H9 (cell line): ENCODE measurements at regions not wholly inside any gene's neighbourhood (a gene's known extent, or its start where the extent isn't known, plus 50 kb on each side); places are given as distances from the start of the nearest gene placed in this dataset.

Experiments
- DNase-seq: peaks from one replicate; pipeline ENCODE4 v3.0.0-alpha.2; 2017
- H2AFZ ChIP-seq: one replicate; pipeline ENCODE4 v1.6.1; 2013; ENCODE audit warnings: mild to moderate bottlenecking, low read length, control low read depth, moderate library complexity
- H2AK5ac ChIP-seq: 2 replicates; pipeline ENCODE4 v1.6.1; 2013; ENCODE audit warnings: low read length, control low read depth, mixed read lengths; ENCODE audit not compliant: insufficient read length
- H2BK120ac ChIP-seq: one replicate; pipeline ENCODE4 v1.6.1; 2013; ENCODE audit warnings: low read depth, mild to moderate bottlenecking, low read length, control low read depth, inconsistent platforms; ENCODE audit not compliant: poor library complexity, severe bottlenecking
- H2BK12ac ChIP-seq: 2 replicates; pipeline ENCODE4 v1.6.1; 2013; ENCODE audit warnings: low read length, control low read depth, mixed read lengths, low read depth; ENCODE audit not compliant: insufficient read length
- H2BK15ac ChIP-seq: 2 replicates; pipeline ENCODE4 v1.6.1; 2013; ENCODE audit warnings: low read depth, low read length, control low read depth
- H2BK20ac ChIP-seq: one replicate; pipeline ENCODE4 v1.6.1; 2013; ENCODE audit warnings: low read depth, mild to moderate bottlenecking, low read length, control low read depth, inconsistent platforms; ENCODE audit not compliant: poor library complexity, severe bottlenecking
- H2BK5ac ChIP-seq: 2 replicates; pipeline ENCODE4 v1.6.1; 2013; ENCODE audit warnings: low read length, control low read depth, mixed read lengths; ENCODE audit not compliant: insufficient read length
- H3K14ac ChIP-seq: 2 replicates; pipeline ENCODE4 v1.6.1; 2013; ENCODE audit warnings: low read length, control low read depth; ENCODE audit not compliant: insufficient read depth
- H3K18ac ChIP-seq: 2 replicates; pipeline ENCODE4 v1.6.1; 2013; ENCODE audit warnings: low read depth, mild to moderate bottlenecking, mixed read lengths, low read length, control low read depth; ENCODE audit not compliant: insufficient read length
- H3K23ac ChIP-seq: 2 replicates; pipeline ENCODE4 v1.6.1; 2013; ENCODE audit warnings: low read length, control low read depth, mixed read lengths, low read depth; ENCODE audit not compliant: insufficient read length
- H3K23me2 ChIP-seq: 2 replicates; pipeline ENCODE4 v1.6.1; 2013; ENCODE audit warnings: low read depth, mild to moderate bottlenecking, mixed read lengths, low read length, control low read depth; ENCODE audit not compliant: insufficient read length, poor library complexity, severe bottlenecking
- H3K27ac ChIP-seq: 2 replicates; pipeline ENCODE4 v1.5.1; 2013; ENCODE audit warnings: low read length, control low read depth, mixed read lengths, low read depth; ENCODE audit not compliant: insufficient read length
- H3K27me3 ChIP-seq: 2 replicates; pipeline ENCODE4 v1.6.1; 2013; ENCODE audit warnings: low read length, control low read depth, inconsistent platforms; ENCODE audit not compliant: insufficient read depth
- H3K4ac ChIP-seq: 2 replicates; pipeline ENCODE4 v1.6.1; 2013; ENCODE audit warnings: low read depth, mild to moderate bottlenecking, control low read depth, inconsistent platforms, low read length, moderate library complexity
- H3K4me1 ChIP-seq: 2 replicates; pipeline ENCODE4 v1.6.1; 2013; ENCODE audit warnings: low read length, control low read depth, inconsistent platforms; ENCODE audit not compliant: insufficient read depth
- H3K4me2 ChIP-seq: 2 replicates; pipeline ENCODE4 v1.6.1; 2013; ENCODE audit warnings: low read length, control low read depth, mixed read lengths; ENCODE audit not compliant: insufficient read length, insufficient read depth
- H3K56ac ChIP-seq: 2 replicates; pipeline ENCODE4 v1.6.1; 2013; ENCODE audit warnings: low read depth, mild to moderate bottlenecking, mixed read lengths, low read length, control low read depth; ENCODE audit not compliant: insufficient read length
- H3K79me1 ChIP-seq: 2 replicates; pipeline ENCODE4 v1.6.1; 2013; ENCODE audit warnings: low read depth, mild to moderate bottlenecking, moderate library complexity, low read length, control low read depth, inconsistent platforms; ENCODE audit not compliant: insufficient read depth, poor library complexity, severe bottlenecking
- H3K79me2 ChIP-seq: 2 replicates; pipeline ENCODE4 v1.6.1; 2013; ENCODE audit warnings: low read length, control low read depth, inconsistent platforms; ENCODE audit not compliant: insufficient read depth
- H3K9ac ChIP-seq: 2 replicates; pipeline ENCODE4 v1.6.1; 2013; ENCODE audit warnings: low read length, control low read depth, mixed read lengths; ENCODE audit not compliant: insufficient read length; ENCODE audit errors: extremely low read depth
- H3K9me3 ChIP-seq: one replicate; pipeline ENCODE4 v1.6.1; 2013; ENCODE audit warnings: low read depth, low read length, inconsistent platforms; ENCODE audit not compliant: control insufficient read depth
- H3T11ph ChIP-seq: one replicate; pipeline ENCODE4 v1.6.1; 2013; ENCODE audit warnings: mild to moderate bottlenecking, low read length, control low read depth, inconsistent platforms
- H4K20me1 ChIP-seq: one replicate; pipeline ENCODE4 v1.6.1; 2013; ENCODE audit not compliant: control insufficient read depth, insufficient read length, insufficient read depth
- H4K5ac ChIP-seq: 2 replicates; pipeline ENCODE4 v1.6.1; 2013; ENCODE audit warnings: low read depth, mild to moderate bottlenecking, mixed read lengths, low read length, control low read depth; ENCODE audit not compliant: insufficient read length
- H4K8ac ChIP-seq: replicated peaks from 2 replicates; pipeline ENCODE4 v1.6.1; 2013; ENCODE audit warnings: low read length, control low read depth, mixed read lengths, low read depth; ENCODE audit not compliant: insufficient read length
- H4K91ac ChIP-seq: 2 replicates; pipeline ENCODE4 v1.6.1; 2013; ENCODE audit warnings: low read depth, mild to moderate bottlenecking, moderate library complexity, mixed read lengths, low read length, control low read depth; ENCODE audit not compliant: insufficient read length
- H3K27ac Mint-ChIP-seq, 3 experiments: 2 replicates in 2 of 3; 3 replicates in 1 of 3; pipeline ENCODE4 v1.8.0; 2020 to 2021; ENCODE audit warnings: mixed read lengths in 3 of 3, mild to moderate bottlenecking in 1 of 3, moderate library complexity in 1 of 3
- H3K27me3 Mint-ChIP-seq: 2 replicates; pipeline ENCODE4 v1.8.0; 2021; ENCODE audit warnings: low read depth, mild to moderate bottlenecking, moderate library complexity, mixed read lengths
- H3K36me3 Mint-ChIP-seq, 3 experiments: 2 replicates in 2 of 3; 3 replicates in 1 of 3; pipeline ENCODE4 v1.8.0; 2020 to 2021; ENCODE audit warnings: low read depth in 3 of 3, mixed read lengths in 3 of 3; ENCODE audit not compliant: insufficient read depth in 1 of 3
- H3K4me1 Mint-ChIP-seq, 2 experiments: 2 replicates each; pipeline ENCODE4 v1.8.0; 2020; ENCODE audit warnings: mixed read lengths in 2 of 2
- H3K4me3 Mint-ChIP-seq, 2 experiments: 2 replicates in 1 of 2; 3 replicates in 1 of 2; pipeline ENCODE4 v1.8.0; 2020 to 2021; ENCODE audit warnings: mild to moderate bottlenecking in 2 of 2, mixed read lengths in 2 of 2, moderate library complexity in 1 of 2
- H3K9me3 Mint-ChIP-seq, 2 experiments: 2 replicates in 1 of 2; 3 replicates in 1 of 2; pipeline ENCODE4 v1.8.0; 2020; ENCODE audit warnings: mild to moderate bottlenecking in 2 of 2, mixed read lengths in 2 of 2, moderate library complexity in 1 of 2
- CTCF ChIP-seq: fragments of 200-600 bp; sonication (generic); conservative IDR thresholded peaks from 3 replicates; pipeline ENCODE4 v1.8.0; 2021; ENCODE audit warnings: antibody characterized with exemption, mild to moderate bottlenecking
- WGBS: extraction: QIAGEN DNeasy Blood & Tissue Kit; methylation state at CpG from one replicate; pipeline ENCODE4 v1.1.7; 2013; ENCODE audit warnings: missing lambda C conversion rate, low lambda C conversion rate, mixed read lengths; ENCODE audit not compliant: insufficient read length; ENCODE audit errors: extremely low coverage; 5-methylcytosine and 5-hydroxymethylcytosine counted together

GRCh38 chr3:28139288-28139687 is 102.1 kb upstream of the CMC1 start:
- Mint-ChIP-seq H3K4me3 (no peak overlapping the region), H3K27me3 (no peaks in the 10 kb centered on the region), H3K9me3 (no peaks in the 10 kb centered on the region), H3K27ac (no peak overlapping the region), H3K36me3 (no peaks in the 10 kb centered on the region), H3K4me1 (no peaks in the 10 kb centered on the region)
- DNase-seq = no peak
- no peak overlapping the region for H2BK20ac ChIP-seq
- no peaks in the 10 kb centered on the region for H4K20me1 ChIP-seq
- H3K56ac ChIP-seq = no peak overlapping the region
- H3K23ac ChIP-seq = no peak overlapping the region
- H2BK15ac ChIP-seq = no peak overlapping the region
- no peaks in the 10 kb centered on the region for H3K79me1 ChIP-seq
- no peaks in the 10 kb centered on the region for H3K23me2 ChIP-seq
- no peak overlapping the region for H3K4ac ChIP-seq
- H3K27me3 ChIP-seq = no peaks in the 10 kb centered on the region
- no peak overlapping the region for H2AK5ac ChIP-seq
- H2AFZ ChIP-seq = no peak overlapping the region
- no peak overlapping the region for H2BK120ac ChIP-seq
- no peak overlapping the region for H3K4me2 ChIP-seq
- H3K18ac ChIP-seq = no peak overlapping the region
- no peak overlapping the region for H2BK5ac ChIP-seq
- H3K4me1 ChIP-seq = no peaks in the 10 kb centered on the region
- H3K27ac ChIP-seq = no peak overlapping the region
- no peaks in the 10 kb centered on the region for H3K9me3 ChIP-seq
- no peak overlapping the region for H4K91ac ChIP-seq
- H3T11ph ChIP-seq = no peak overlapping the region
- H4K5ac ChIP-seq = no peak overlapping the region
- no peak overlapping the region for H2BK12ac ChIP-seq
- H3K9ac ChIP-seq = no peak overlapping the region
- no peak overlapping the region for H4K8ac ChIP-seq
- no peaks in the 10 kb centered on the region for H3K79me2 ChIP-seq
- H3K14ac ChIP-seq = no peak overlapping the region
- TF ChIP-seq CTCF = no peak
- no CpG with 5 or more reads among the region's 4 CpGs for WGBS
